Gastrocnemius medialis (tissue), 4 donors: ENCODE measurements at regions not wholly inside any gene's neighbourhood (a gene's known extent, or its start where the extent isn't known, plus 50 kb on each side); places are given as distances from the start of the nearest gene placed in this dataset.

Source experiments
- CTCF ChIP-seq, 5 experiments: fragments of 450-650 bp in 3 of 5; fragments of 200-600 bp in 2 of 5; sonication (generic) in 2 of 5; IDR thresholded peaks in 4 of 5; conservative IDR thresholded peaks in 1 of 5; 1 replicate in 4 of 5; 2 replicates in 1 of 5; pipeline ENCODE4 v1.5.1; 2016 to 2019; ENCODE audit warnings: antibody characterized with exemption in 5 of 5, mild to moderate bottlenecking in 3 of 5, moderate library complexity in 3 of 5
- POLR2A ChIP-seq, 2 donors: fragments of 450-650 bp; IDR thresholded peaks; one replicate each; pipeline ENCODE4 v1.6.1; 2017; ENCODE audit warnings: antibody characterized with exemption in 2 of 2, mild to moderate bottlenecking in 2 of 2, moderate library complexity in 2 of 2

- TF ChIP-seq CTCF (IDR thresholded peaks at IDR 0.05 in 4 of 5, conservative IDR thresholded peaks at IDR 0.05 in 1 of 5) (no peak), POLR2A (IDR thresholded peaks at IDR 0.05) (no peak)
Measured at GRCh38 chr12:89884952-89885351, 176.3 kb upstream of the ATP2B1 start.
